H1 (cell line): ENCODE measurements at regions not wholly inside any gene's neighbourhood (a gene's known extent, or its start where the extent isn't known, plus 50 kb on each side); places are given as distances from the start of the nearest gene placed in this dataset.

Experiments used
- CTCF ChIA-PET: fragments of 300-600 bp; sonication (Branson Sonifier 250); formaldehyde crosslinking; loops from one replicate; lab custom pipeline; 2021; ENCODE audit not compliant: partially characterized antibody; lab: Charles Lee
- POLR2A ChIA-PET: fragments of 300-600 bp; sonication (Branson Sonifier 250); formaldehyde crosslinking; loops from one replicate; lab custom pipeline; 2021; ENCODE audit warnings: inconsistent platforms; ENCODE audit not compliant: partially characterized antibody; lab: Charles Lee
- DNase-seq, 2 experiments: peaks; one replicate each; pipeline versions ENCODE4 v3.0.0 to v3.0.0-alpha.2; 2010 to 2022; ENCODE audit warnings: low spot score in 2 of 2, low read depth in 1 of 2, mixed read lengths in 1 of 2
- FAIRE-seq: peaks from 2 replicates; lab custom pipeline; 2011; peaks lifted over from hg19 to GRCh38; lab: Jason Lieb, UNC
- H2AFZ ChIP-seq: 2 replicates; pipeline ENCODE4 v1.8.1; 2012; ENCODE audit warnings: low read length, inconsistent platforms
- H2AK5ac ChIP-seq: 2 replicates; pipeline ENCODE4 v1.6.1; 2013; ENCODE audit warnings: low read depth, low read length
- H2BK120ac ChIP-seq: replicated peaks from 2 replicates; pipeline ENCODE3; 2013; ENCODE audit warnings: low read depth, low read length, inconsistent platforms
- H2BK12ac ChIP-seq: 2 replicates; pipeline ENCODE4 v1.6.1; 2013; ENCODE audit warnings: low read depth, low read length
- H2BK15ac ChIP-seq: 2 replicates; pipeline ENCODE4 v1.6.1; 2013; ENCODE audit warnings: low read length
- H2BK20ac ChIP-seq: 2 replicates; pipeline ENCODE4 v1.6.1; 2013; ENCODE audit warnings: low read length
- H2BK5ac ChIP-seq: 2 replicates; pipeline ENCODE4 v1.6.1; 2013; ENCODE audit warnings: low read depth, low read length
- H3K14ac ChIP-seq: 2 replicates; pipeline ENCODE4 v1.6.1; 2013; ENCODE audit warnings: inconsistent platforms; ENCODE audit not compliant: insufficient read length
- H3K18ac ChIP-seq: 2 replicates; pipeline ENCODE4 v1.6.1; 2013; ENCODE audit warnings: low read length; ENCODE audit errors: extremely low read depth
- H3K23ac ChIP-seq: 2 replicates; pipeline ENCODE4 v1.6.1; 2013; ENCODE audit warnings: inconsistent platforms; ENCODE audit not compliant: insufficient read length
- H3K23me2 ChIP-seq: 2 replicates; pipeline ENCODE4 v1.6.1; 2013; ENCODE audit warnings: low read depth, low read length
- H3K27ac ChIP-seq: 2 replicates; pipeline ENCODE4 v1.6.1; 2011; ENCODE audit warnings: low read depth, low read length, inconsistent platforms
- H3K27me3 ChIP-seq, 4 experiments: replicated peaks in 1 of 4; 1 replicate in 1 of 4; 2 replicates in 3 of 4; pipeline versions ENCODE4 v1.6.1 to v1.8.1; 2011 to 2013; ENCODE audit warnings: low read length in 3 of 4, mild to moderate bottlenecking in 3 of 4, inconsistent platforms in 2 of 4, mixed read lengths in 2 of 4, moderate library complexity in 1 of 4; ENCODE audit not compliant: control insufficient read depth in 3 of 4, insufficient read depth in 3 of 4; ENCODE audit errors: extremely low read depth in 1 of 4
- H3K36me3 ChIP-seq, 4 experiments: 2 replicates each; pipeline versions ENCODE4 v1.6.1 to v1.8.1; 2011 to 2013; ENCODE audit warnings: mild to moderate bottlenecking in 4 of 4, low read length in 3 of 4, moderate library complexity in 2 of 4, control low read depth in 1 of 4, inconsistent platforms in 1 of 4; ENCODE audit not compliant: insufficient read depth in 4 of 4, control insufficient read depth in 2 of 4
- H3K4ac ChIP-seq: replicated peaks from 2 replicates; pipeline ENCODE3; 2013; ENCODE audit warnings: low read length, low read depth, mixed read lengths, inconsistent platforms; ENCODE audit not compliant: insufficient read length
- H3K4me1 ChIP-seq, 4 experiments: replicated peaks in 1 of 4; 1 replicate in 1 of 4; 2 replicates in 3 of 4; pipeline versions ENCODE4 v1.6.1 to v1.8.1; 2011 to 2013; ENCODE audit warnings: low read length in 3 of 4, inconsistent platforms in 2 of 4, mixed read lengths in 1 of 4; ENCODE audit not compliant: insufficient read depth in 4 of 4, control insufficient read depth in 3 of 4
- H3K4me2 ChIP-seq, 2 experiments: 2 replicates each; pipeline versions ENCODE4 v1.6.1 to v1.8.1; 2011 to 2013; ENCODE audit warnings: low read depth in 2 of 2, low read length in 2 of 2, control low read depth in 1 of 2, inconsistent platforms in 1 of 2, mild to moderate bottlenecking in 1 of 2; ENCODE audit not compliant: insufficient read depth in 1 of 2
- H3K4me3 ChIP-seq, 4 experiments: fragments of 200-600, 300-600 bp in 1 of 4; sonication (generic), shearing (Covaris generic), sonication (Bioruptor Twin) in 1 of 4; 2 replicates each; pipeline versions ENCODE4 v1.5.1 to v1.8.1; 2011 to 2016; ENCODE audit warnings: low read length in 4 of 4, low read depth in 3 of 4, control low read depth in 2 of 4, inconsistent platforms in 2 of 4, mild to moderate bottlenecking in 2 of 4, mixed read lengths in 1 of 4, moderate library complexity in 1 of 4; ENCODE audit not compliant: insufficient read depth in 2 of 4; ENCODE audit errors: extremely low read depth in 1 of 4
- H3K56ac ChIP-seq: replicated peaks from 2 replicates; pipeline ENCODE3; 2013; ENCODE audit warnings: low read depth, mild to moderate bottlenecking, mixed read lengths, low read length, inconsistent platforms; ENCODE audit not compliant: insufficient read length
- H3K79me1 ChIP-seq: 2 replicates; pipeline ENCODE4 v1.6.1; 2013; ENCODE audit warnings: low read depth, low read length, control low read depth
- H3K79me2 ChIP-seq, 2 experiments: 2 replicates each; pipeline versions ENCODE4 v1.6.1 to v1.8.1; 2012 to 2013; ENCODE audit warnings: low read length in 2 of 2, mild to moderate bottlenecking in 2 of 2, inconsistent platforms in 1 of 2; ENCODE audit not compliant: insufficient read depth in 2 of 2, control insufficient read depth in 1 of 2
- H3K9ac ChIP-seq, 4 experiments: replicated peaks in 1 of 4; 1 replicate in 1 of 4; 2 replicates in 3 of 4; pipeline versions ENCODE4 v1.6.1 to v1.8.1; 2011 to 2013; ENCODE audit warnings: low read depth in 3 of 4, low read length in 3 of 4, control low read depth in 2 of 4, mild to moderate bottlenecking in 2 of 4, moderate library complexity in 2 of 4, inconsistent platforms in 1 of 4; ENCODE audit errors: extremely low read depth in 1 of 4
- H3K9me3 ChIP-seq, 2 experiments: 2 replicates each; pipeline versions ENCODE4 v1.6.1 to v1.8.1; 2012 to 2013; ENCODE audit warnings: mild to moderate bottlenecking in 2 of 2, moderate library complexity in 2 of 2, control low read depth in 1 of 2, inconsistent platforms in 1 of 2, low read depth in 1 of 2, low read length in 1 of 2, mixed read lengths in 1 of 2; ENCODE audit not compliant: insufficient read depth in 2 of 2
- H4K20me1 ChIP-seq, 2 experiments: replicated peaks in 1 of 2; 2 replicates each; pipeline versions ENCODE3 to v1.8.1; 2011 to 2013; ENCODE audit warnings: inconsistent platforms in 2 of 2, low read length in 2 of 2, mild to moderate bottlenecking in 1 of 2; ENCODE audit not compliant: insufficient read depth in 2 of 2, control insufficient read depth in 1 of 2
- H4K5ac ChIP-seq: 2 replicates; pipeline ENCODE4 v1.6.1; 2013; ENCODE audit warnings: low read length, low read depth, mixed read lengths, inconsistent platforms; ENCODE audit not compliant: insufficient read length
- H4K8ac ChIP-seq: 2 replicates; pipeline ENCODE4 v1.8.0; 2013; ENCODE audit warnings: mild to moderate bottlenecking, moderate library complexity, low read length, inconsistent platforms; ENCODE audit not compliant: insufficient read depth; ENCODE audit errors: extremely low read depth
- H4K91ac ChIP-seq: replicated peaks from 2 replicates; pipeline ENCODE3; 2013; ENCODE audit warnings: low read length, mixed read lengths, inconsistent platforms; ENCODE audit not compliant: insufficient read length
- GTF2F1 ChIP-seq: IDR thresholded peaks from 2 replicates; pipeline ENCODE4 v1.6.1; 2012; ENCODE audit warnings: low read depth, low read length, improper control_type of control experiment, borderline replicate concordance
- HDAC6 ChIP-seq: IDR thresholded peaks from one replicate; pipeline ENCODE4 v1.7.1; 2012; ENCODE audit warnings: low read depth, mild to moderate bottlenecking, inconsistent platforms, low read length, moderate library complexity
- NRF1 ChIP-seq: IDR thresholded peaks from 2 replicates; pipeline ENCODE4 v1.6.1; 2011; ENCODE audit warnings: mild to moderate bottlenecking, low read depth, low read length, improper control_type of control experiment
- POLR2AphosphoS5 ChIP-seq: IDR thresholded peaks from 2 replicates; pipeline ENCODE4 v1.6.1; 2011; ENCODE audit warnings: low read depth, low read length
- RAD21 ChIP-seq, 2 experiments: IDR thresholded peaks in 1 of 2; conservative IDR thresholded peaks in 1 of 2; 2 replicates each; pipeline ENCODE4 v1.6.1; 2011; ENCODE audit warnings: low read depth in 2 of 2, low read length in 2 of 2, improper control_type of control experiment in 1 of 2, inconsistent platforms in 1 of 2, mild to moderate bottlenecking in 1 of 2, moderate library complexity in 1 of 2
- RNF2 ChIP-seq: fragments of 200-900, 300-1000 bp; sonication (generic); IDR thresholded peaks from 2 replicates; pipeline ENCODE4 v1.7.1; 2016; ENCODE audit warnings: borderline replicate concordance, low read depth, mild to moderate bottlenecking, antibody characterized with exemption, low read length; ENCODE audit not compliant: poor library complexity, severe bottlenecking; ENCODE audit errors: missing control alignments
- TF ChIP-seq, protein P1 (sequence below): IDR thresholded peaks from 2 replicates; pipeline ENCODE4 v1.6.1; 2012; ENCODE audit warnings: inconsistent platforms
- TF ChIP-seq, protein P2 (sequence below): IDR thresholded peaks from 2 replicates; pipeline ENCODE4 v1.6.1; 2012; ENCODE audit warnings: low read length, inconsistent platforms

DNA sequence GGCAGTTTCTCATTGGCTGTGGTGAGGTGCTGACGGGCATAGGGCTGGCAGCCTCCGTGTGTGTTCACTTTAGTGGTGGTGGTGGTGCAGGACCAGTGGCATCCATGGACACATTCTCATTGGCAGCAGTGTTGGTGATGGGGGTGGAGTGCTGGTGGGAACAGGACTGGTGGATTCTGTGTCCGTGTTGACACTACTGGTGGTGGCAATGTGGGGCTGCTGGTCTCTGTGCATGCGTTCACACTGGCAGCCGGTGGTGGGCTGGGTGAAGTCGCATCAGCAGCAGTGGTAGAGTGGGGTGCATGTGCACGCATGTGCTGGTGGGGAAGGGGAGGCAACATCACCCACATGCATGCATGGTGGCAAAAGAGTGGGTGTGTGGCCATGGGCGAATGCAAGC lies 1471.4 kb upstream of the PCDH20 start (continued):
- TF ChIP-seq RAD21 (IDR thresholded peaks at IDR 0.05 in 1 of 2, conservative IDR thresholded peaks at IDR 0.05 in 1 of 2; ENCODE audit: low read depth in 2 of 2, low read length in 2 of 2) = no peak

DNA sequence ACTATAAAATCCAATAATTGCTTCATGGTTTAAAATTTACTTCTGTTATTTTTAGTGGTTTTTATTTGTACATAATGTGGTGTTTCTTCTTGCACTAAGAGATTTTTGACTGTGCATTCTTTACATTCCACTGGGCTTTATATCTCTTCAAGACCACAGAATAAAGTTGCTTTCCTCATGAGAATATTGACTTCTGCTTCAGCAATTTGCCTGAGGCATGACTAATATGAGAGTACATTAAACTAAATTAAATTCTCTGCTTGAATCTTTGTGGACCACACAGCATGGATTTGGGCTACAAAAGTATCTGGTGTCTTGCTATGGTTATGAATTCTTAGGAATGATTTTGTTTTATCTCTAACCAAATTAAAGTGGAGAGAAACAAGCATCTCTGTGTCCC lies 1463.4 kb upstream of the PCDH20 start:
- Histone ChIP-seq H3K23me2 (no peaks in the 10 kb centered on the region), H2BK20ac (no peak overlapping the region), H4K5ac (no peak overlapping the region), H3K27me3 (no peaks in the 10 kb centered on the region), H3K4me1 (no peaks in the 10 kb centered on the region), H2BK15ac (no peak overlapping the region), H3K36me3 (no peaks in the 10 kb centered on the region), H2AFZ (no peak overlapping the region), H3K79me1 (no peaks in the 10 kb centered on the region), H4K91ac (no peak overlapping the region), H3K27ac (no peak overlapping the region), H4K8ac (no peak overlapping the region), H2BK5ac (no peak overlapping the region), H3K4me3 (no peak overlapping the region), H3K14ac (no peak overlapping the region), H3K18ac (no peak overlapping the region), H3K9ac (no peak overlapping the region), H2BK120ac (no peak overlapping the region), H3K9me3 (0 out of 4 replicates have a peak, but pooled peaks cover 0 to 7% of the 10 kb centered on the region in 2 experiments), H3K79me2 (no peaks in the 10 kb centered on the region), H3K4me2 (no peak overlapping the region), H2AK5ac (no peak overlapping the region), H3K23ac (no peak overlapping the region), H4K20me1 (no peaks in the 10 kb centered on the region), H3K56ac (no peak overlapping the region), H2BK12ac (no peak overlapping the region), H3K4ac (no peak overlapping the region)
- DNase-seq (no peak), FAIRE-seq (no peak)
- POLR2A ChIA-PET = no interaction called here
- CTCF ChIA-PET = no interaction called here
- TF ChIP-seq, protein P1, sequence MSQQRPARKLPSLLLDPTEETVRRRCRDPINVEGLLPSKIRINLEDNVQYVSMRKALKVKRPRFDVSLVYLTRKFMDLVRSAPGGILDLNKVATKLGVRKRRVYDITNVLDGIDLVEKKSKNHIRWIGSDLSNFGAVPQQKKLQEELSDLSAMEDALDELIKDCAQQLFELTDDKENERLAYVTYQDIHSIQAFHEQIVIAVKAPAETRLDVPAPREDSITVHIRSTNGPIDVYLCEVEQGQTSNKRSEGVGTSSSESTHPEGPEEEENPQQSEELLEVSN = no peak
- TF ChIP-seq RNF2 (no peak), HDAC6 (no peak), NRF1 (no peak), GTF2F1 (no peak), POLR2AphosphoS5 (no peak)
- TF ChIP-seq, protein P2, sequence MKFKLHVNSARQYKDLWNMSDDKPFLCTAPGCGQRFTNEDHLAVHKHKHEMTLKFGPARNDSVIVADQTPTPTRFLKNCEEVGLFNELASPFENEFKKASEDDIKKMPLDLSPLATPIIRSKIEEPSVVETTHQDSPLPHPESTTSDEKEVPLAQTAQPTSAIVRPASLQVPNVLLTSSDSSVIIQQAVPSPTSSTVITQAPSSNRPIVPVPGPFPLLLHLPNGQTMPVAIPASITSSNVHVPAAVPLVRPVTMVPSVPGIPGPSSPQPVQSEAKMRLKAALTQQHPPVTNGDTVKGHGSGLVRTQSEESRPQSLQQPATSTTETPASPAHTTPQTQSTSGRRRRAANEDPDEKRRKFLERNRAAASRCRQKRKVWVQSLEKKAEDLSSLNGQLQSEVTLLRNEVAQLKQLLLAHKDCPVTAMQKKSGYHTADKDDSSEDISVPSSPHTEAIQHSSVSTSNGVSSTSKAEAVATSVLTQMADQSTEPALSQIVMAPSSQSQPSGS = no peak
